Gastrocnemius medialis (tissue), 4 donors: ENCODE measurements at regions not wholly inside any gene's neighbourhood (a gene's known extent, or its start where the extent isn't known, plus 50 kb on each side); places are given as distances from the start of the nearest gene placed in this dataset.
"Not testable (repeated sequence)": the region's sequence is repeated elsewhere in the genome, so short reads cannot be mapped to it uniquely, and the experiment has no call there.

Source experiments
- POLR2A ChIP-seq, 2 donors: fragments of 450-650 bp; IDR thresholded peaks; one replicate each; pipeline ENCODE4 v1.6.1; 2017; ENCODE audit warnings: antibody characterized with exemption in 2 of 2, mild to moderate bottlenecking in 2 of 2, moderate library complexity in 2 of 2
- TF ChIP-seq, protein P1 (sequence below), 5 experiments: fragments of 450-650 bp in 3 of 5; fragments of 200-600 bp in 2 of 5; sonication (generic) in 2 of 5; IDR thresholded peaks in 4 of 5; conservative IDR thresholded peaks in 1 of 5; 1 replicate in 4 of 5; 2 replicates in 1 of 5; pipeline ENCODE4 v1.5.1; 2016 to 2019; ENCODE audit warnings: antibody characterized with exemption in 5 of 5, mild to moderate bottlenecking in 3 of 5, moderate library complexity in 3 of 5

DNA sequence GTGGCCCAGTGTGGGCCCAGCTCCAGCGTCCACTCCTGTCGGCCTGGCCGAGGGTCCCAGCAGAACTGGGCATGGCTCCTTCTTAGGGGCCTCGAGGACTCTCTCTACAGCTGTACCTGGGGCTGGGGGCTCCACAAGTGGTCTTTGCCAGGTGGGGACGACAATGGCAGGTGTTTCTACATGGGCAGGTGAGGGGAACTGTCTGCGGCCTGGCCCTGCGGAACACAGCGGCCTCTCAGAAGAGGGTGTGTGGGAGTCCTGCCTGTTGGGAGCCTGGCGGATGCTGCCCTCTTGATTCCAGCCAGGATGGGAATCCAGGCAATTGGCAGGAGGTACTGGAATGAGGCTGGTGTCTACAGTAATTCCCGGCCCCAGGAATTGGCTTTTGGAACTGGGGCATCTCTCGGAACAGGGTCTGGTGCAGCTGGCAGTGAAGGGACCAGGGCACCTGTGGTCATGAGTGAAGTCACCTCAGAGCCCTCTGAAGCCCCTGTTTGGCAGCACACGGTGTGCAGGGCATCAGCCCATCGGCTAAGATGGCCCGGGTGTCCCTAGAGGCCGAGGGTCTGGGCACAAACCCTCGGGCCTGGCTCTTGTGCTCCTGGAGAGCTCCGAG lies 357.9 kb downstream of the TMEM121 start:
- TF ChIP-seq, protein P1, sequence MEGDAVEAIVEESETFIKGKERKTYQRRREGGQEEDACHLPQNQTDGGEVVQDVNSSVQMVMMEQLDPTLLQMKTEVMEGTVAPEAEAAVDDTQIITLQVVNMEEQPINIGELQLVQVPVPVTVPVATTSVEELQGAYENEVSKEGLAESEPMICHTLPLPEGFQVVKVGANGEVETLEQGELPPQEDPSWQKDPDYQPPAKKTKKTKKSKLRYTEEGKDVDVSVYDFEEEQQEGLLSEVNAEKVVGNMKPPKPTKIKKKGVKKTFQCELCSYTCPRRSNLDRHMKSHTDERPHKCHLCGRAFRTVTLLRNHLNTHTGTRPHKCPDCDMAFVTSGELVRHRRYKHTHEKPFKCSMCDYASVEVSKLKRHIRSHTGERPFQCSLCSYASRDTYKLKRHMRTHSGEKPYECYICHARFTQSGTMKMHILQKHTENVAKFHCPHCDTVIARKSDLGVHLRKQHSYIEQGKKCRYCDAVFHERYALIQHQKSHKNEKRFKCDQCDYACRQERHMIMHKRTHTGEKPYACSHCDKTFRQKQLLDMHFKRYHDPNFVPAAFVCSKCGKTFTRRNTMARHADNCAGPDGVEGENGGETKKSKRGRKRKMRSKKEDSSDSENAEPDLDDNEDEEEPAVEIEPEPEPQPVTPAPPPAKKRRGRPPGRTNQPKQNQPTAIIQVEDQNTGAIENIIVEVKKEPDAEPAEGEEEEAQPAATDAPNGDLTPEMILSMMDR (IDR thresholded peaks at IDR 0.05 in 4 of 5, conservative IDR thresholded peaks at IDR 0.05 in 1 of 5), result not testable (repeated sequence)
- not testable (repeated sequence) for TF ChIP-seq POLR2A (IDR thresholded peaks at IDR 0.05)
